ENCODE measurements at regions not wholly inside any gene's neighbourhood (a gene's known extent, or its start where the extent isn't known, plus 50 kb on each side); places are given as distances from the start of the nearest gene placed in this dataset.
"Not testable (repeated sequence)": the region's sequence is repeated elsewhere in the genome, so short reads cannot be mapped to it uniquely, and the experiment has no call there.

DNA sequence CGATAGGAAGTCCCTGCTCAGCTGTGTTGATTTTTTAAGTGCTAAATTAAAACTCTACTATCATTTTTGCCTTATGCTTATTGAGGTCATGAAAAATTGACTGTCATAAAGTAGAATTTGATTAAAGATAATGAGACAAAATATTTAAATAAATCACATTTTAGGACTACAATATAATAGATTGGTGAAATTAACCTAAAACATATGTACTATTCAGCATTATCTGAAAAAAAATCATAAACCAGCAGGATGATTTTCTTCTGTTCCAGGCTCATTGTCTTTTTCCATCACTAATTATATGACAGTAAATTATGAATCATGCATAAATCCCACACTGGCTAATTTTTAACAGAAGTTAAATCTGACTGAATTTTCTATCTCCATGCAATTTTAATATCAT is 373.6 kb upstream of the NRSN1 start:
- TF ChIP-seq, protein P1, sequence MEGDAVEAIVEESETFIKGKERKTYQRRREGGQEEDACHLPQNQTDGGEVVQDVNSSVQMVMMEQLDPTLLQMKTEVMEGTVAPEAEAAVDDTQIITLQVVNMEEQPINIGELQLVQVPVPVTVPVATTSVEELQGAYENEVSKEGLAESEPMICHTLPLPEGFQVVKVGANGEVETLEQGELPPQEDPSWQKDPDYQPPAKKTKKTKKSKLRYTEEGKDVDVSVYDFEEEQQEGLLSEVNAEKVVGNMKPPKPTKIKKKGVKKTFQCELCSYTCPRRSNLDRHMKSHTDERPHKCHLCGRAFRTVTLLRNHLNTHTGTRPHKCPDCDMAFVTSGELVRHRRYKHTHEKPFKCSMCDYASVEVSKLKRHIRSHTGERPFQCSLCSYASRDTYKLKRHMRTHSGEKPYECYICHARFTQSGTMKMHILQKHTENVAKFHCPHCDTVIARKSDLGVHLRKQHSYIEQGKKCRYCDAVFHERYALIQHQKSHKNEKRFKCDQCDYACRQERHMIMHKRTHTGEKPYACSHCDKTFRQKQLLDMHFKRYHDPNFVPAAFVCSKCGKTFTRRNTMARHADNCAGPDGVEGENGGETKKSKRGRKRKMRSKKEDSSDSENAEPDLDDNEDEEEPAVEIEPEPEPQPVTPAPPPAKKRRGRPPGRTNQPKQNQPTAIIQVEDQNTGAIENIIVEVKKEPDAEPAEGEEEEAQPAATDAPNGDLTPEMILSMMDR (IDR thresholded peaks at IDR 0.05; ENCODE audit: insufficient read depth, low read depth, low read length), result no peak
- H3K4me3 ChIP-seq (ENCODE audit: low read depth, low read length), result no peak overlapping the region

DNA sequence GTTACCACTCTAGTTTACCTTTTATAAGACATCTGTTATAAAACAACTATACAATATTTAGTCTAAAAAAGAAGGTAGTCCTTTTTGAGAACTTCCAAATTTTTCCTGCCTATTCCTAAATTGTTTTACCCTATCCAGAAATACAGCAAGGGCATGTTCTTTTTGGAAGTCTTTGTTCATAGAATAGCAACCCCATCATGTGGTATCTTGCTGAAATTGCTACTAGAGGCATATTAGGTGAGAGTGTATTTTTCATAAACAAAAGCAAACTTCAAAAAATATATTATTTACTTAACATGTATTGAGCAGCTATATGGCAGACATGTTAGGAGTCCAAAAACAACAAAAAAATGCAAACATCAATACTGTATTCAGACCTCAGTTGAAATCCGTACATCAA is 371.8 kb upstream of the NRSN1 start:
- H3K4me3 ChIP-seq (ENCODE audit: low read depth, low read length), result no peak overlapping the region
- TF ChIP-seq, protein P1 (IDR thresholded peaks at IDR 0.05; ENCODE audit: insufficient read depth, low read depth, low read length), result no peak
- DNase-seq (ENCODE audit: low read depth), result peak; percentile 4

More for the DNA sequence above, 373.6 kb upstream of the NRSN1 start:
- no peak for DNase-seq (ENCODE audit: low read depth)

DNA sequence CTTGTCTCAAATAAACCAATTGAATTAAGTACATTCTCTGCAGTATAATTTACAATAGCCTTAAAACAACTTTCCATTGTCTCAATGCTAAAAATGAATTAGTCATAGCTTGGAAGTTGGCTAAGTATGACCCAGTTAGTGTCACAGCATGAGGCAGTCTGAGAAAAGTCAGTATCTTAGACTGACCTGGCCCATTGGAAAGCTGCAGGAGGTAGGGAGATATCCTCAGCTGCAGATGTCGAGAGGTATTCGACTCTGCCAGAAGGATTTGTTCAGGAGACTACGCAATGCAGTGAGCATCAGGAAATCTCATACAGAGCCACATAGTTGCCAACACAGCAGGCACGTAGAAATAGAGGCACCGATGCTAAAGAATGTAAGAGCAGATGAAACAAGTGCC is 350.9 kb upstream of the NRSN1 start:
- no peak for DNase-seq (ENCODE audit: low read depth)
- TF ChIP-seq, protein P1 (IDR thresholded peaks at IDR 0.05; ENCODE audit: insufficient read depth, low read depth, low read length), result no peak
- H3K4me3 ChIP-seq (ENCODE audit: low read depth, low read length), result no peak overlapping the region

GRCh38 chr6:23783901-23784300 is 342.1 kb upstream of the NRSN1 start:
- DNase-seq (ENCODE audit: low read depth), result no peak
- TF ChIP-seq, protein P1 (IDR thresholded peaks at IDR 0.05; ENCODE audit: insufficient read depth, low read depth, low read length), result no peak
- H3K4me3 ChIP-seq (ENCODE audit: low read depth, low read length), result no peak overlapping the region

DNA sequence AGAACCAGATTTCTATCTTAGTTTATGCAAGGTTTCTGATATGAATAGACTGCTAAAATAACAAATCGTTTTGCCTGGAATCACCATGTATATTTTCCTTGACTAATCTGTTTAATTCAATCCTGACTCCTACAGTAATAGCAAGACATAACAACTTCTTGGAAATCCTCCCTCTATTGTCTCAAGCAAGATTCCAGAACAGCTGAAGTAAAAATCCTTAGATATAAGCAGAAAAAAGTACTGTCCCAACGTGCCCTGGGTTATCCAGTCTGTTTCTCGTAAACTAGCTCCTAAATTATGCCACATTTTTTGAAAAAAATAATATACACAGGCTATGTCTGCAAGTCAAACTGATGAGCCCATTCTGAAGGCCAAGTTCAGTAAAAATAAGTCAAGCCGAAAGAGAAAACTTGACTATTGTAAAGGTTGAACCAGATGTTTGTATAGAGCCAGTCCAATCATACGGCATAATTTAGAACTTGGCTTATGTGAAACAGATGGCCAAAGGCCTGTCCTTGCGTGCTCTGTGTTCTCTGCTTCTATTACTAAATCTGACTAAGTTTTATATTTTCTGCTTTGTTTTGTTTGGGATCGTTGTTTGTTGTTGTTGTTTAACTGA is 341.6 kb upstream of the NRSN1 start:
- no peak overlapping the region for H3K4me3 ChIP-seq (ENCODE audit: low read depth, low read length)

GRCh38 chr6:23790756-23791155 is 335.3 kb upstream of the NRSN1 start:
- H3K4me3 ChIP-seq (ENCODE audit: low read depth, low read length), result no peak overlapping the region
- TF ChIP-seq, protein P1 (IDR thresholded peaks at IDR 0.05; ENCODE audit: insufficient read depth, low read depth, low read length), result no peak
- DNase-seq (ENCODE audit: low read depth), result no peak

More for the DNA sequence above, 341.6 kb upstream of the NRSN1 start:
- TF ChIP-seq, protein P1 (IDR thresholded peaks at IDR 0.05; ENCODE audit: insufficient read depth, low read depth, low read length), result no peak
- DNase-seq (ENCODE audit: low read depth), result peak; percentile 4

DNA sequence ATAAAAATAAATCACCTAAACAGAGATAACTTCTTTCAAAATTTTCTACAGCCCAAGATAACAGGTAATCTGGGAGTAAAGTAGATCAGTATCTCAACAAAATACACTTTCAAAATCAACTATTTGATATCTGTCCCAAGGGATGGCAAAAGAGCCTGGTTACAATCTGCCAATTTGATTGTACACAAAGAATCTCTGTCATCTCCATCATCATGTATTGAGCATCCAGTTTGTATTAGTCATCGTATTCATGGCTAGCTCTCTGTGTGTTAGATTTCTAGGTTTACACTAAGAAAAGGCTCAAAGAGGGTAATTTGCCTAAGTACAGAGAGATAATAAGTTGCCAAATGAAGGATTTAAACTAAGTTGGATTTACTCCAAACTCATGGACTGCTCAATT is 329.0 kb upstream of the NRSN1 start:
- TF ChIP-seq, protein P1 (IDR thresholded peaks at IDR 0.05; ENCODE audit: insufficient read depth, low read depth, low read length), result no peak
- H3K4me3 ChIP-seq (ENCODE audit: low read depth, low read length), result no peak overlapping the region
- DNase-seq (ENCODE audit: low read depth), result no peak

- DNase-seq (ENCODE audit: low read depth); H3K4me3 ChIP-seq (ENCODE audit: low read depth, low read length): not testable (repeated sequence)
Observed at GRCh38 chr6:23804289-23804688, 321.7 kb upstream of the NRSN1 start.

DNA sequence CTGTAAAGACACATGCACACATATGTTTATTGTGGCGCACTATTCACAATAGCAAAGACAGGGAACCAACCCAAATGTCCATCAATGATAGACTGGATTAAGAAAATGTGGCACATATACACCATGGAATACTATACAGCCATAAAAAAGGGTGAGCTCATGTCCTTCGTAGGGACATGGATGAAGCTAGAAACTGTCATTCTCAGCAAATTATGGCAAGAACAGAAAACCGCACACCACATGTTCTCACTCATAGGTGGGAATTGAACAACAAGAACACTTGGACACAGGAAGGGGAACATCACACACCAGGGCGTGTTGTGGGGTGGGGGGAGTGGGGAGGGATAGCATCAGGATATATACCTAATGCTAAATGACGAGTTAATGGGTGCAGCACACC is 304.9 kb upstream of the NRSN1 start:
- not testable (repeated sequence) for H3K4me3 ChIP-seq (ENCODE audit: low read depth, low read length); DNase-seq (ENCODE audit: low read depth)

All from fibroblast of villous mesenchyme (primary cell).